Endothelial cell (in vitro differentiated cells): ENCODE measurements at regions not wholly inside any gene's neighbourhood (a gene's known extent, or its start where the extent isn't known, plus 50 kb on each side); places are given as distances from the start of the nearest gene placed in this dataset.

Experiments
- DNase-seq: peaks from one replicate; pipeline ENCODE4 v3.0.0; 2021; ENCODE audit warnings: low spot score
- H3K27ac Mint-ChIP-seq: one replicate; pipeline ENCODE4 v1.8.0; 2021; ENCODE audit warnings: mixed read lengths, inconsistent platforms; ENCODE audit not compliant: unreplicated experiment
- H3K27me3 Mint-ChIP-seq: one replicate; pipeline ENCODE4 v1.8.0; 2021; ENCODE audit warnings: mild to moderate bottlenecking, moderate library complexity, mixed read lengths, inconsistent platforms; ENCODE audit not compliant: unreplicated experiment
- H3K36me3 Mint-ChIP-seq: one replicate; pipeline ENCODE4 v1.8.0; 2021; ENCODE audit warnings: mild to moderate bottlenecking, low read depth, mixed read lengths, inconsistent platforms; ENCODE audit not compliant: unreplicated experiment
- H3K4me1 Mint-ChIP-seq: one replicate; pipeline ENCODE4 v1.8.0; 2021; ENCODE audit warnings: mild to moderate bottlenecking, mixed read lengths, inconsistent platforms; ENCODE audit not compliant: unreplicated experiment
- H3K4me3 Mint-ChIP-seq: one replicate; pipeline ENCODE4 v1.8.0; 2021; ENCODE audit warnings: mild to moderate bottlenecking, mixed read lengths, inconsistent platforms; ENCODE audit not compliant: unreplicated experiment
- H3K9me3 Mint-ChIP-seq: one replicate; pipeline ENCODE4 v1.8.0; 2021; ENCODE audit warnings: mixed read lengths, inconsistent platforms; ENCODE audit not compliant: unreplicated experiment
- TF ChIP-seq, protein P1 (sequence below): fragments of 200-600 bp; sonication (generic); IDR thresholded peaks from one replicate; pipeline ENCODE4 v1.5.0; 2021; ENCODE audit warnings: antibody characterized with exemption; ENCODE audit not compliant: unreplicated experiment

- H3K9me3 Mint-ChIP-seq, result no peaks in the 10 kb centered on the region
- no peak for DNase-seq
- H3K27ac Mint-ChIP-seq, result no peak overlapping the region
- no peaks in the 10 kb centered on the region for H3K27me3 Mint-ChIP-seq
- no peak overlapping the region for H3K4me3 Mint-ChIP-seq
- TF ChIP-seq, protein P1, sequence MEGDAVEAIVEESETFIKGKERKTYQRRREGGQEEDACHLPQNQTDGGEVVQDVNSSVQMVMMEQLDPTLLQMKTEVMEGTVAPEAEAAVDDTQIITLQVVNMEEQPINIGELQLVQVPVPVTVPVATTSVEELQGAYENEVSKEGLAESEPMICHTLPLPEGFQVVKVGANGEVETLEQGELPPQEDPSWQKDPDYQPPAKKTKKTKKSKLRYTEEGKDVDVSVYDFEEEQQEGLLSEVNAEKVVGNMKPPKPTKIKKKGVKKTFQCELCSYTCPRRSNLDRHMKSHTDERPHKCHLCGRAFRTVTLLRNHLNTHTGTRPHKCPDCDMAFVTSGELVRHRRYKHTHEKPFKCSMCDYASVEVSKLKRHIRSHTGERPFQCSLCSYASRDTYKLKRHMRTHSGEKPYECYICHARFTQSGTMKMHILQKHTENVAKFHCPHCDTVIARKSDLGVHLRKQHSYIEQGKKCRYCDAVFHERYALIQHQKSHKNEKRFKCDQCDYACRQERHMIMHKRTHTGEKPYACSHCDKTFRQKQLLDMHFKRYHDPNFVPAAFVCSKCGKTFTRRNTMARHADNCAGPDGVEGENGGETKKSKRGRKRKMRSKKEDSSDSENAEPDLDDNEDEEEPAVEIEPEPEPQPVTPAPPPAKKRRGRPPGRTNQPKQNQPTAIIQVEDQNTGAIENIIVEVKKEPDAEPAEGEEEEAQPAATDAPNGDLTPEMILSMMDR, result no peak
- no peaks in the 10 kb centered on the region for H3K36me3 Mint-ChIP-seq
- H3K4me1 Mint-ChIP-seq, result peaks cover 7% of the 10 kb centered on the region
These were observed 657.4 kb upstream of the ADGRL4 start for GRCh38 chr1:79663916-79664315.

DNA sequence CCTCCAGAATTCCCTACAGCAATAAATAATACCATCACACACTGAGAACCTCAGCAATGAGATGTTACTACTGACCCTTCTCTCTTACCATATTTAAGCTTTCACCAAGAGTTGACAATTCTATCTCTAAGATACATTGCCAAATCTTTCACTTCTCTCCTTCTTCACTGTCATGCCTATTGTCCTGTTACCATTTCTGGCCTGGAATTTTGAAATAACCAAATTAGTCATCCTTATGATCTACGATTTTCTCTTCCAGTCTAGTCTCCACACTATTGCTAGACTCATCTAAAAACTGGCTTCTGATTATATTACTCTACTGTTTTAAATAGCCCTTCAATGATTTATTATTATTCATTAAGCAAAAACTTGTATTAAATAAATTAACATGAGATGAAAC, 656.1 kb upstream of the ADGRL4 start:
- no peak overlapping the region for H3K27ac Mint-ChIP-seq
- TF ChIP-seq, protein P1, result no peak
- no peaks in the 10 kb centered on the region for H3K36me3 Mint-ChIP-seq
- peaks cover 7% of the 10 kb centered on the region for H3K4me1 Mint-ChIP-seq
- no peak overlapping the region for H3K4me3 Mint-ChIP-seq
- H3K9me3 Mint-ChIP-seq, result no peaks in the 10 kb centered on the region
- DNase-seq, result no peak
- H3K27me3 Mint-ChIP-seq, result no peaks in the 10 kb centered on the region

GRCh38 chr1:79660129-79660528, 653.6 kb upstream of the ADGRL4 start:
- Mint-ChIP-seq H3K27ac (no peak overlapping the region), H3K27me3 (no peaks in the 10 kb centered on the region), H3K9me3 (no peaks in the 10 kb centered on the region), H3K4me3 (no peak overlapping the region), H3K36me3 (no peaks in the 10 kb centered on the region), H3K4me1 (peaks cover 7% of the 10 kb centered on the region)
- TF ChIP-seq, protein P1, result no peak
- DNase-seq, result no peak

- no peaks in the 10 kb centered on the region for H3K9me3 Mint-ChIP-seq
- no peak for DNase-seq
- H3K36me3 Mint-ChIP-seq, result no peaks in the 10 kb centered on the region
- H3K4me1 Mint-ChIP-seq, result peaks cover 7% of the 10 kb centered on the region
- TF ChIP-seq, protein P1, result no peak
- H3K4me3 Mint-ChIP-seq, result no peak overlapping the region
- no peak overlapping the region for H3K27ac Mint-ChIP-seq
- H3K27me3 Mint-ChIP-seq, result no peaks in the 10 kb centered on the region
These were observed 651.6 kb upstream of the ADGRL4 start for GRCh38 chr1:79657951-79658658.

DNA sequence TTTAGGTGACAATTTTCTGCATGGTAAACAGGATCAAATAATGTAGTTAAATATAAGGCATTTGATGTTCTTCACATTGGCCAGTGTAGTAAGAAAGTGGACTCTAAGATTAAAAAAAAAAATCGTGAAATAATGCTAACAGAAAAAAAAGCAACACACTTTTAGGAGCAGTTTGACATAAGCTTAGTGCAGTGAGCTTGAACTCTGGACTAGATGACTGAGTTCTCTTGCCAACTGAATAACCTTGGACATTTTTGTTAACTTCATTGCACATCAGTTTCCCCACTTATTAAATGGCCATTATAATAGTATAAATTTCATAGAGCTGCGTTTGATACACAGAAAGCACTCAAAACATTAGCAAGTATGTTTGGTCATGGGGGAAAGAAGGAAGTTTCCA, 649.3 kb upstream of the ADGRL4 start:
- DNase-seq, result no peak
- TF ChIP-seq, protein P1, result no peak
- Mint-ChIP-seq H3K36me3 (no peaks in the 10 kb centered on the region), H3K4me1 (no peaks in the 10 kb centered on the region), H3K27me3 (no peaks in the 10 kb centered on the region), H3K4me3 (no peak overlapping the region), H3K27ac (no peak overlapping the region), H3K9me3 (no peaks in the 10 kb centered on the region)
